ENCODE measurements at regions not wholly inside any gene's neighbourhood (a gene's known extent, or its start where the extent isn't known, plus 50 kb on each side); places are given as distances from the start of the nearest gene placed in this dataset.
"Not testable (repeated sequence)": the region's sequence is repeated elsewhere in the genome, so short reads cannot be mapped to it uniquely, and the experiment has no call there.

GRCh38 chr1:227416156-227416830 is 98.0 kb upstream of the CDC42BPA start:
- no peaks in the 10 kb centered on the region for H3K9me3 ChIP-seq
- H3K4me1 ChIP-seq = no peaks in the 10 kb centered on the region
- H3K4me3 ChIP-seq = no peak overlapping the region
- DNase-seq = no peak
- intact Hi-C loops (cut with DNase I; ENCODE audit: low total_unique reads) = no loop called here
- TF ChIP-seq POLR2A (IDR thresholded peaks at IDR 0.05) (no peak), CTCF (IDR thresholded peaks at IDR 0.05 in 8 of 11, conservative IDR thresholded peaks at IDR 0.05 in 3 of 11) (no peak), POLR2AphosphoS5 (IDR thresholded peaks at IDR 0.05) (no peak)
- H3K27ac ChIP-seq = no peak overlapping the region
- no peaks in the 10 kb centered on the region for H3K36me3 ChIP-seq
- 87 to 96% (median 92%) methylated on average over 6 of the region's 6 CpGs for WGBS, 5 donors
- H3K27me3 ChIP-seq (replicated peaks in 1 of 7) = peaks cover 0 to 9% (median 0%) of the 10 kb centered on the region in 7 donors

- no peak for DNase-seq
- no peak for TF ChIP-seq CTCF (IDR thresholded peaks at IDR 0.05 in 8 of 11, conservative IDR thresholded peaks at IDR 0.05 in 3 of 11)
- no peak for TF ChIP-seq POLR2A (IDR thresholded peaks at IDR 0.05)
- no peak for TF ChIP-seq POLR2AphosphoS5 (IDR thresholded peaks at IDR 0.05)
- WGBS, 5 donors = 49 to 66% (median 62%) methylated on average over 8 of the region's 8 CpGs
Measured at GRCh38 chr1:227415115-227415790, 97.0 kb upstream of the CDC42BPA start.

GRCh38 chr1:227411066-227411465 is 92.8 kb upstream of the CDC42BPA start:
- WGBS, 5 donors = 63 to 80% (median 68%) methylated on average over 7 of the region's 7 CpGs
- no peaks in the 10 kb centered on the region for H3K36me3 ChIP-seq

More at GRCh38 chr1:227415115-227415790, 97.0 kb upstream of the CDC42BPA start:
- no peaks in the 10 kb centered on the region for H3K9me3 ChIP-seq
- peaks cover 0 to 9% (median 0%) of the 10 kb centered on the region in 7 donors for H3K27me3 ChIP-seq (replicated peaks in 1 of 7)
- intact Hi-C loops (cut with DNase I; ENCODE audit: low total_unique reads) = no loop called here
- H3K36me3 ChIP-seq = no peaks in the 10 kb centered on the region
- H3K4me1 ChIP-seq = no peaks in the 10 kb centered on the region
- no peak overlapping the region for H3K27ac ChIP-seq
- H3K4me3 ChIP-seq = no peak overlapping the region

GRCh38 chr1:227406332-227406731 is 88.0 kb upstream of the CDC42BPA start:
- H3K4me1 ChIP-seq; H3K9me3 ChIP-seq; H3K36me3 ChIP-seq; H3K27me3 ChIP-seq (replicated peaks in 1 of 7); intact Hi-C loops (cut with DNase I; ENCODE audit: low total_unique reads); H3K4me3 ChIP-seq; DNase-seq; H3K27ac ChIP-seq: not testable (repeated sequence)

More at GRCh38 chr1:227411066-227411465, 92.8 kb upstream of the CDC42BPA start:
- DNase-seq = no peak
- no peak for TF ChIP-seq POLR2AphosphoS5 (IDR thresholded peaks at IDR 0.05)
- no peak for TF ChIP-seq CTCF (IDR thresholded peaks at IDR 0.05 in 8 of 11, conservative IDR thresholded peaks at IDR 0.05 in 3 of 11)
- TF ChIP-seq POLR2A (IDR thresholded peaks at IDR 0.05) = no peak
- no peak overlapping the region for H3K27ac ChIP-seq
- H3K9me3 ChIP-seq = no peaks in the 10 kb centered on the region
- intact Hi-C loops (cut with DNase I; ENCODE audit: low total_unique reads) = no loop called here
- H3K27me3 ChIP-seq (replicated peaks in 1 of 7) = peaks cover 0 to 3% (median 0%) of the 10 kb centered on the region in 7 donors
- H3K4me3 ChIP-seq = no peak overlapping the region
- no peaks in the 10 kb centered on the region for H3K4me1 ChIP-seq
